ENCODE measurements at regions not wholly inside any gene's neighbourhood (a gene's known extent, or its start where the extent isn't known, plus 50 kb on each side); places are given as distances from the start of the nearest gene placed in this dataset.

DNA sequence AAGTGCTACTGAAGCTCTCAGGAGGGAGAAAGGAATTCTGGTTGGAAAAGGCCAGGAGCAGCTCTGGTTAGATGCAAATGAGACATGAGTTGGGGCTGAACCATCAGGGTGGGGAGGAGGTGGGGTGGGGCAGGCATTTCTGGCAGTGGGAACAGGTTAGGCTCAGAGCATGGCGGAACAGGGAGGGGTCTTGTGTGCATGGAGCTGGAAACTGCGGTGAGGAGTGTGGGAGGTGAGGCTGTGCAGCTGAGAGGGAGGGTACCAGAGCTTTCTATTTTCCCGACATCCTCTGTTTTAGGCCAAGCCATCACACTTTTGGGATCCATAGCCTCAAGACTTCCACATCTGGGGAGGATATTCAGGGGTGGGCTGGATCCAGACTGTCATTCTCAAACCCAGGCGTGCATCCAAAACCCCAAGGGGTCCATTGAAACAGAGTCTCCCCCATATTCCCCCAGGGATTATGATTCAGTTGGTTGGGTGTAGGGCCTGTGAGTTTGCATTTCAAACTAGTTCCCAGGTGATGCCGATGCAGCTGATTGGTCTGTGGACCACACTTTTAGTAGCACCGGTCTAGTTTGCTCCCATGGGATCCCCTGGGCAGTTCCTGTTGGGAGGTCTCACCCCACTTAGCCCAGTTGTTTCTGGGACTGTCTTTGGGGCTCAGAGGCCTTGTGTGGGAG is 100.9 kb upstream of the TLE3 start:
- TF ChIP-seq POLR2A (IDR thresholded peaks at IDR 0.05), result no peak
- no peak for TF ChIP-seq CTCF (IDR thresholded peaks at IDR 0.05)
